ENCODE measurements at regions not wholly inside any gene's neighbourhood (a gene's known extent, or its start where the extent isn't known, plus 50 kb on each side); places are given as distances from the start of the nearest gene placed in this dataset.
A peak's percentile ranks its signal among the peaks of the same experiment; 100 is the strongest.

GRCh38 chr14:104293231-104293841, 154.9 kb downstream of the KIF26A start:
- H3K27ac ChIP-seq (ENCODE audit: low read length), result no peak overlapping the region
- no peak for TF ChIP-seq MXI1 (conservative IDR thresholded peaks at IDR 0.05; ENCODE audit: poor library complexity, severe bottlenecking)
- no peaks in the 10 kb centered on the region for H4K20me1 ChIP-seq (ENCODE audit: insufficient read depth)

GRCh38 chr14:104293851-104294627, 155.7 kb downstream of the KIF26A start:
- H2AFZ ChIP-seq (ENCODE audit: low read depth, low read length), result no peak overlapping the region

More at GRCh38 chr14:104293231-104293841, 154.9 kb downstream of the KIF26A start:
- H3K4me3 ChIP-seq (ENCODE audit: low read length), result no peak overlapping the region
- H3K79me2 ChIP-seq (replicated peaks; ENCODE audit: insufficient read depth, low read length), result no peaks in the 10 kb centered on the region
- no peak overlapping the region for H3K4me2 ChIP-seq (ENCODE audit: low read length)
- H3K27me3 ChIP-seq (ENCODE audit: insufficient read depth, low read depth, low read length), result no peaks in the 10 kb centered on the region
- no peaks in the 10 kb centered on the region for H3K9me2 ChIP-seq (ENCODE audit: insufficient read depth, low read length)
- H3K9me3 ChIP-seq (ENCODE audit: low read length), result no peaks in the 10 kb centered on the region
- H3K9ac ChIP-seq (ENCODE audit: low read length), result no peak overlapping the region
- H3F3A ChIP-seq (ENCODE audit: insufficient read depth, low read length, poor library complexity, severe bottlenecking), result no peaks in the 10 kb centered on the region
- no peak overlapping the region for H2AFZ ChIP-seq (ENCODE audit: low read depth, low read length)
- H3K36me3 ChIP-seq (ENCODE audit: insufficient read depth, low read length), result no peaks in the 10 kb centered on the region

GRCh38 chr14:104294628-104294982, 156.2 kb downstream of the KIF26A start:
- Histone ChIP-seq H3K79me2 (replicated peaks; ENCODE audit: insufficient read depth, low read length) (no peaks in the 10 kb centered on the region), H3K36me3 (ENCODE audit: insufficient read depth, low read length) (no peaks in the 10 kb centered on the region), H4K20me1 (ENCODE audit: insufficient read depth) (no peaks in the 10 kb centered on the region), H2AFZ (ENCODE audit: low read depth, low read length) (no peak overlapping the region), H3K9me2 (ENCODE audit: insufficient read depth, low read length) (no peaks in the 10 kb centered on the region), H3K9me3 (ENCODE audit: low read length) (no peaks in the 10 kb centered on the region), H3K27ac (ENCODE audit: low read length) (no peak overlapping the region), H3K4me2 (ENCODE audit: low read length) (no peak overlapping the region), H3K4me3 (ENCODE audit: low read length) (no peak overlapping the region), H3K9ac (ENCODE audit: low read length) (no peak overlapping the region), H3F3A (ENCODE audit: insufficient read depth, low read length, poor library complexity, severe bottlenecking) (no peaks in the 10 kb centered on the region), H3K27me3 (ENCODE audit: insufficient read depth, low read depth, low read length) (no peaks in the 10 kb centered on the region)
- TF ChIP-seq TAF1 (IDR thresholded peaks at IDR 0.05; ENCODE audit: low read depth) (no peak), POLR2AphosphoS5 (IDR thresholded peaks at IDR 0.05) (no peak), SMC3 (conservative IDR thresholded peaks at IDR 0.05; ENCODE audit: poor library complexity) (no peak), EP300 (conservative IDR thresholded peaks at IDR 0.05; ENCODE audit: poor library complexity, severe bottlenecking) (no peak), EZH2 (IDR thresholded peaks at IDR 0.05; ENCODE audit: borderline replicate concordance, insufficient read depth, low read length, poor library complexity, severe bottlenecking) (no peak), REST (IDR thresholded peaks at IDR 0.05; ENCODE audit: borderline replicate concordance) (no peak), RAD21 (conservative IDR thresholded peaks at IDR 0.05) (no peak), MXI1 (conservative IDR thresholded peaks at IDR 0.05; ENCODE audit: poor library complexity, severe bottlenecking) (no peak), CTCF (IDR thresholded peaks at IDR 0.05; ENCODE audit: poor library complexity, severe bottlenecking) (no peak)

More at GRCh38 chr14:104293851-104294627, 155.7 kb downstream of the KIF26A start:
- no peak overlapping the region for H3K4me3 ChIP-seq (ENCODE audit: low read length)
- no peak overlapping the region for H3K4me2 ChIP-seq (ENCODE audit: low read length)
- no peaks in the 10 kb centered on the region for H4K20me1 ChIP-seq (ENCODE audit: insufficient read depth)
- H3K9me3 ChIP-seq (ENCODE audit: low read length), result no peaks in the 10 kb centered on the region
- no peaks in the 10 kb centered on the region for H3F3A ChIP-seq (ENCODE audit: insufficient read depth, low read length, poor library complexity, severe bottlenecking)
- no peaks in the 10 kb centered on the region for H3K9me2 ChIP-seq (ENCODE audit: insufficient read depth, low read length)
- no peak overlapping the region for H3K9ac ChIP-seq (ENCODE audit: low read length)
- no peak for TF ChIP-seq MXI1 (conservative IDR thresholded peaks at IDR 0.05; ENCODE audit: poor library complexity, severe bottlenecking)
- peak; percentile 32 for TF ChIP-seq CTCF (IDR thresholded peaks at IDR 0.05; ENCODE audit: poor library complexity, severe bottlenecking)
- no peak for TF ChIP-seq EZH2 (IDR thresholded peaks at IDR 0.05; ENCODE audit: borderline replicate concordance, insufficient read depth, low read length, poor library complexity, severe bottlenecking)
- no peaks in the 10 kb centered on the region for H3K79me2 ChIP-seq (replicated peaks; ENCODE audit: insufficient read depth, low read length)
- no peaks in the 10 kb centered on the region for H3K36me3 ChIP-seq (ENCODE audit: insufficient read depth, low read length)
- H3K27ac ChIP-seq (ENCODE audit: low read length), result no peak overlapping the region
- H3K27me3 ChIP-seq (ENCODE audit: insufficient read depth, low read depth, low read length), result no peaks in the 10 kb centered on the region
